Central memory CD4-positive, alpha-beta T cell (primary cell): ENCODE measurements at regions not wholly inside any gene's neighbourhood (a gene's known extent, or its start where the extent isn't known, plus 50 kb on each side); places are given as distances from the start of the nearest gene placed in this dataset.
"Not testable (repeated sequence)": the region's sequence is repeated elsewhere in the genome, so short reads cannot be mapped to it uniquely, and the experiment has no call there.

Experiments used
- DNase-seq: peaks from one replicate; pipeline ENCODE4 v3.0.0; 2022

DNA sequence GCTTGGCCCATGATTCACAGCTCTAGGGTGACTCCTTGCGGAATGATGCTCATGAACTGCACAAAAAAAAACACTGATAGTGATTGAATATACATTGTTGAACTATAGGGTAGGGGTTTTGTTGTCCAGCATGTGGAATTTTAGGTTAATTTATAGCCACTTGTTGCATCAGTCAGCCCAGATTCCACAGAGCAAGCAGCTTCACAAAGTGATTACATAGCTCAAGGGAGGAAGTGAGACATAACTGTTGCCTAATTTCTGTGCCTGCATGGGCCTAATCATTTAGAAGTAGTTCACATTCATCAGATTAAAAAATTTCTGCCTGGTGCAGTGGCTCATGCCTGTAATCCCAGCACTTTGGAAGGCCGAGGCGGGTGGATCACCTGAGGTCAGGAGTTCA lies 142.2 kb upstream of the ZNF722 start:
- DNase-seq: not testable (repeated sequence)

DNA sequence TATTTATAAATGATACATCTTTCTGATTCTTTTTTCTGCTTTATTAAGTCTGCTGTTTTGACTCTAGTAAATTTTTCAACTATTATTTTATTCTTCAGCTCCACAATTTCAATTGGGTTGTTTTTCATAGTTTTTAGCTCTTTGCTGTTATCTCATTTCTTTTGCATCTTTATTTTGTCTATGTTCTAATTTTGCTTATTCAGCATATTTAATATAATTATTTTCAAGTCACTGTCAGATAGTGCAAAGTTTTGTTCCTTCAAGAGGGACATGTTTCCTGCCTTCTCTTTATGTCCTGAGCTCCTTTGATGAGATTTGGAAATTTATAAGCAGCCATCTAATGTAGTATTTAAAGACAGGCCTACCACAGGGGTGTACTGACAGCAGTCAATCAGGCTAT lies 131.5 kb upstream of the ZNF722 start:
- DNase-seq: no peak

DNA sequence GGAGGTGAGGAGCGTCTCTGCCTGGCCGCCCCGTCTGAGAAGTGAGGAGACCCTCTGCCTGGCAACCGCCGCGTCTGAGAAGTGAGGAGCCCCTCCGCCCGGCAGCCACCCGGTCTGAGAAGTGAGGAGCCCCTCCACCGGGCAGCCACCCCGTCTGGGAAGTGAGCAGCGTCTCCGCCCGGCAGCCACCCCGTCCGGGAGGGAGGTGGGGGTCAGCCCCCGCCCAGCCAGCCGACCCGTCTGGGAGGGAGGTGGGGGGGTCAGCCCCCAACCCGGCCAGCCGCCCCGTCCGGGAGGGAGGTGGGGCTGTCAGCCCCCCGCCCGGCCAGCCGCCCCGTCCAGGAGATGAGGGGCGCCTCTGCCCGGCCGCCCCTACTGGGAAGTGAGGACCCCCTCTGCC lies 124.4 kb upstream of the ZNF722 start:
- not testable (repeated sequence) for DNase-seq

DNA sequence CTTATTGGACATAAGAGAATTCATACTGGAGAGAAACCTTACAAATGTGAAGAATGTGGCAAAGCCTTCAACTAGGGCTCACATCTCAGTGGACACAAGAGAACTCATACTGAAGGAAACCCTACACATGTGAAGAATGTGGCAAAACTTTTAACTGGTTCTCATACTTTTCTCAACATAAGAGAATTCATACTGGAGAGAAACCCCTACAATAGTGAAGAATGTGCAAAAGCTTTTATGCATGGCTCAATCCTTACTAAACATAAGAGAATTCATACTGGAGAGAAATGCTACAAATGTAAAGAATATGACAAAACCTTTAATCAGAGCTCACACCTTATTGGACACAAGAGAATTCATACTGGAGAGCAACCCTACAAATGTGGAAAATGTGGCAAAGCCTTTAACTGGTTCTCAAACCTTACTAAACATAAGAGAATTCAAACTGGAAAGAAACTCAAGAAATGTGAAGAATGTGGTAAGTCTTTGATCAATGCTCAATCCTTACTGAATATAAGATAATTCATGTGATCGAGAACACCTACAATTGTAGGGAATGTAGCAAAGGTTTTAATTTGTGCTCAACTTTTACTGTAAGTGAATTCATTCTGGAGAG lies 121.8 kb upstream of the ZNF722 start:
- no peak for DNase-seq

DNA sequence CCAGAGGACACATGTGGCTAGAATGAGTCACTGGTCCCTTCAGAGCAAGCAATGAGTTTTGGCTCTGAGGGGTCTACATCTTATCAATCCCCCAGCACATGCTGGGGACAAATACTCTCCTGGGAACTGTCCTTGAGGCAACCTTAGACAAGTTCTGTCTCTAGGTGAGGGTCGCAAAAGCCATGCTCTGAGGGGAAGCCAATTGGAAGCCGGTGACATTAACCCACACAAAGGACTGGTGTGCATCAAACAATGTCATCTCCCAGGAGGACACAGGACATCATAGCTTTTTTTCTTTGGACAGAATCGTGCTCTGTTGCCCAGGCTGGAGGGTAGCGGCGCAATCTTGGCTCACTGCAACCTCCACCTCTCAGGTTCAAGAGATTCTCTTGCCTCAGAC lies 111.6 kb upstream of the ZNF722 start:
- DNase-seq: no peak

DNA sequence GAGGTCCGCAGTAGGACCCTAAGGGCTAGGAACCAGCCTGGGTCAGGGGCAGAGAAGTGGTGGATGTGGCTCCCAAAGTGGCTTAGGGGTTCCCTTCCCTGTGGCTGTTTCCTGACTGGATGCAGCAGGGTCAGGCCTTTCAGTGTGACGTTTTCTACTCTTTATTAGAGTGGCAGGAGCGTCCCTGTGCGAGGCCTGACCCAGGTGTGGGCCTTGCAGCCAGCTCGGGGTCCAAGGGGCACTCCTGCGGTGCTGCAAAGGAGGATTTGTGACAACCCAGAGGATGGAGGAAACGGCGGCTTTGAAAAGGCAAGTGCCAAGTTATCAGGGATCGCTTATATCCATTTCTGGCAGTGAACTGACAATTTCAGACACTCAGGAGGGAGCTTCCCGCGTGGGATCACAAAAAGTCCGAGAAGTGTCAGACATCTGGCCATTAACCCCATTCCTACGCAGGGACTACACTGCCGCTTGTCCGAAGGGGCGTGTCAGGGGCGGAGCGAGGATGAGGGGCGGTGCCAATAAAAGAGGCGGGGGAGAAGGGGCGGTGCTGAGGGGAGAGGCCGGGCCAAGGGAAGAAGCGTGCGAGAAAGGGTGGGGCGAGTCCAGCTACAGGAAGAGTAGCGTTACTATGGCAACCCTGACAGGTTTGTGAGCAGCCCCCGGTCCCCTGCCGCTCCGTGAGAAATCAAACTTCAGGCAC lies 98.8 kb upstream of the ZNF722 start:
- DNase-seq: peak; percentile 84

DNA sequence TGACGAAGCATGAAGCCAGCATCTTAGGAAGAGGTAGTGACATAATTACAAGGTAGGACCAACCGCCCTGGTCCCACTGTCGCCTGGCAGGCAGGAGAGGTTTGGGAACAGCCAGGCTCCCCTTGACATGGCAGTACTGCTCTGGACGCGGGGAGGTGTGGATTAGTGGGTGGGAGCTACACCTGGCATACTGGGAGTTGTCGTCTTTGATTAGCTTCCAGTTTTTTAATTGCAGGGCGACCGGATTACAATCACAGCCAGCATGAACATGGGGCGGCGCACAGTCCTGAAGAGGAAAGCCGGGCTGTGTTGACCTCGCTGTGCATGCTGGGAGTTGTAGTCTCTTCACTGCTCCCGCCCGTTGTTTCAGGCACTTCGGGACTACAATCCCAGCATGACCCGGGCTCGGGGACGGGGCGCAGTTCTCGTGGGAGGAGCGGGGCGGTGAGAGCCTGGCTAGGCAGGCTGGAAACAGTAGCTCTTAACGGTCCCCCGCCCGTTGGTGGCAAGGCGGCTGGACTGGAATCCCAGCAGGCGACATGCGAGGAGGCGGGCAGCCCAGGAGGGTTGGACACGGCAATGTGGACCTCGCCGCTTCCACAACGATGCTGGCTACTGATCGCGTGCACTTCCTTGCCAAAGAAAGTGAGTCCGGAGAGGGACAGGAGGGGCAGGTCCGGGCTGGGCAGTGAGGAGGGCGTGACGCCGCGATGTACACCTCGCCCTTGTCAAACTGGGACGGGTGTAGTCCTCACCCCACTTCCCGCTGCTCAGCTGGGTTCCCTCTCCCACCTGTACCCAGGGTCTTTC lies 98.0 kb upstream of the ZNF722 start:
- peak; percentile 93 for DNase-seq

DNA sequence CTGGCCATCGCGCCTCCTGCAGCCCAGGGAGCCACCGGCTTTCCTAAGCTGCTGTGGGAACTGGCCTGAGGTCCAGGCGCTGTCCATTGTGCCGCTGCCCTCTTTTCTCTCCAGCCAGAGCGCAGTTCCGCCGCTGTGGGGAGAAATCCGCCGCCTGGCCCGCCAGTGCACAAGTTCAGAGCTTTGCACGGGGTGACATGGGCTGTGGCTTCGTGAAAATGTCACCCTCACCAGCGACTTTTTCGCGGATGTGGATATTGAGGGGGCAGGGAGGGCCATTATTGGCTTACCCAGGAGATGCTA lies 97.5 kb upstream of the ZNF722 start:
- not testable (repeated sequence) for DNase-seq

DNA sequence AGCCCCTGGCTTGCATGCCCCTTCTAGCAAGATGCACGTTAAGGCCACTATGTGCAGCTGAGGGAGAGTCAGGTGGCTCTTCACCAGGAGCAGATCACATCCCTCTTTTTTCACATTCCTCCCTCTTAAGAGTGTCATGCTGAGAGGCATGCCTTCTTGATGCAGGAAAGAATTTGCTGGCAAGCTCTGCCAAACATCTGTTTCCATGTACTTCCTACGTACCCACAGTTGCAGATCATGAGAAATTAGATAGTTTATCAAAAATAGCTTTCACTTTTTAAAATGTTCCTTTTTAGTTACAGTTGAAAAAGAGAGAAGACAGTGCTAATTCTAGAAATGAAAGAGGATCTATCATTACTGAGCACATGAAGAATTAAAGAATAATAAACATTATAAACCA lies 79.7 kb upstream of the ZNF722 start:
- DNase-seq: no peak

DNA sequence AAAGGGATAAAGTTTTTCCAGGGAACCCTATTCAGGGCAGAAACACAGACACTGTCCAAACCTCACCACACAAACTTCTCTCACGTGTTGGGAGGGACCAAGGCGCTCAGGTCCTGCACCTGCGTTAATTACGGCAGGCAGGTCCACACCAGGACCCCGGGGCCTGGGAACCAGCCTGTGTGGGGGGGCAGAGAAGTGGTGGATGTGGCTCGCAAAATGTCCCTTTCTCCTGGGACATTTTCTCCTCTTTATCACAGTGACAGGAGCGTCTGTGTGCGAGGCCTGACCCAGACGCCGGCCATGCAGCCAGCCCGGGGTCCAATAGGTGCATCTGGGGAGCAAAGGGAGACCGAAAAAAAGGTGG lies 73.4 kb upstream of the ZNF722 start:
- no peak for DNase-seq

DNA sequence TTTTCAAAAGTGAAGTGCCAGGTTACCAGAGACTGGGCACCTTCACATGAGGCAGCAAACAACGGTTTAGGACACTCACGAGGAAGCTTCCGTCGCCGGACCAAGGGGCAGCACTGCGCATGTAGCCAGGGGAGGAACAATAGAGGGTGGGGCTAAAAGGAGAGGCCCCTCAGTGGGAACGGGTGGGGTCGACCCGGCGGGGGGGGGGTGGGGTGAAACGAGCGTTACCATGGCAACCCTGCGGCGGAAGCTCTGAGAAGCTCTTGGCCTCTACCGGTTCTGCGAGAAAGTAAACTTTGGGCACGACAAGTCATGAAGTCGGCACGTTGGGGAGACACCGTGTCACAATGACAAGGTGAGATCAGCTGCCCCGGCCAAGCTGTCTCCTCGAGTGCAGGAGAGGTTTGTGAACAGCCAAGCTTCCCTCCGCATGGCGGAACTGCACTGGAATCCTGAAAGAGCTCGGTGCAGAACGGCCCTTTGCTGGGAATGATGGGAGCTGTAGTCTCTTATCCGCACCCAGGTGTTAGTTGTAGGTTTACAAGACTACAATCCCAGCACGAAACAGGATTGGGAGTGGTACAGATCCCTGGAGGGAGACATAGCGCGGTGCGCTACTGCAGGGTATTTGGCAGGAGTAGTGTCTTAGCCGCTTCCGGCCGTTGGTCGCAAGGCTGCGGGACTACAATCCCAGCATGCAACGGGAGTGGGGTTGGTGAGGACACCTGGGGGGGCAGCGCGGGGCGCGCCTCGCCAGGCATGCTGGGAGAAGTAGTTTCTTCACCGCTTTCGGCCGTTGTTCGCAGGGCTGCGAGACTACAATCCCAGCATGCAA lies 72.8 kb upstream of the ZNF722 start:
- peak; percentile 96 for DNase-seq

DNA sequence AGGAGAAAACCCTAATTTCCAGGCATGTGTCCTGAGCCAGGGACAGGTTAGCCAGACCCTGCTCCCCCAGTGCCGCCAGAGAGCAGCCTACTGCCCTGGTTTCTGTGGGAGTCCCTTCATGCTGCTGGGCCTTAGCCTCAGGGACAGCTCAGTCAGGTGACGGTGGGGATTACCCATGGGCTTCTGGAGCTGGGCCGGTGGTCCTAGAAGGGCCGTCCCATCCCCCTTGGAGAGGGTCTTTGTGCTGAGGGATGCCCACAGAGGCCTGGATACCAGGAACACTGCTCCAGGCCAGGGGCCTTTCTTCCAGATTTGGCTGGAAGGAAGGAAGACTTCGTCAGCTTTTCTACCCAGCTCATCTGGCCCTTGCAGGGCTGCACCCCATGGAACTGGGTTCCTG lies 71.4 kb upstream of the ZNF722 start:
- no peak for DNase-seq

DNA sequence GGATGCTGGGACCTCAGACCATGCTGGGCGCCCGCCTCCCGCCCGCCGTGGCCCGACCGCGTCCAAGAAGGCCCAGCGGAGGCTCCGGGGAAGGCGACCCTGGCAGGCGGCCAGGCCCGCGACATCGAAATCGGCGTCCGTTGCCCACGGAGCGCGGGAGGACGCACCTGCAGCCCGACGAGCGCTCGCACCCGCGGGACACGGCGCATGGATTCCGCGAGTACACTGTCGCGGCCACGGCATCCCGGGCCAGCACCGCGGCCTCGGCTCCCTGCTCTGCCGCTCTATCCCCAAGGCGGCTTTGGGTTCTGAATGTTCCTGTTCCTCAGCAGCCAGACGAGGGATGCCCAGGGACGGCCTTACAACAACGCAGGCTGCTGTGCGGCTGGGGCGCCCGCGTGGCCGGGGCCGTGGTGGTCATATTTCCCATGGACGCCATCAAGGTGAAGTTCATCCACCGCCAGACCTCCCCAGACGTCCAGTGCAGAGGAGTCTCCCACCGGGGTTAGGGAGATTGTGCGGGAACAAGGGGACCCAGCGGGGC lies 67.5 kb upstream of the ZNF722 start:
- DNase-seq: no peak

DNA sequence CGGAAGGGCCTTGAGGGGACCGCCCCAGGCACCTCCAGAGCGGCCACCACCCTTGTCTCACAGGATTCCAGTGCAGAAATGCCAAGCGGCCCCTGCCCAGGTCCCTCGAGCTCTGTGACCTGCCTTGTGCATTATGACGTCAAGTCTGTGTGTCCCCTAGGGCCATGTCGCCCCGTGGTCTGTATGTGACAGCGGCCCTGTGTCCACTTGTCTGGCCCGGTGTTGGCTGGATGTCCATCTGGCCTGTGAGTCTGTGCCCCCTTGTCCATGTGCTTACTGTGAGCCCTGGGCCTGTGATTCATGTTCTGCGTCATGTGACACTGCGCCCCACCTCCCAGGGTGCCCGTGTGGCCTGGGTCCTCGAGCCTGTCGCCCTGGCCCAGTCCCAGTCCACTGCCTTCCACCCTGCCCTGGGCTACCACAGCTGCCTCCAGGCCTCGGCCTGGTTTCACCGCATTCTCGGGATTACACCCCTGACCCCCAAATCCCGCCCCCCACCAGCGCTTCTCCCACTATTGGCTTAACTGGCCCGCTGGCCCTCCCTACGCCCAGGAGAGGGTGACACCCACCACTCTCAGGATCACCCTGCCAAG lies 66.6 kb upstream of the ZNF722 start:
- no peak for DNase-seq
